ENCODE measurements at regions not wholly inside any gene's neighbourhood (a gene's known extent, or its start where the extent isn't known, plus 50 kb on each side); places are given as distances from the start of the nearest gene placed in this dataset.

GRCh38 chr3:23720059-23720458 is 85.7 kb upstream of the UBE2E1 start:
- Histone ChIP-seq H4K20me1 (ENCODE audit: insufficient read depth, low read length) (no peaks in the 10 kb centered on the region), H3K4me3 (ENCODE audit: low read depth in 1 of 2, low read length in 2 of 2) (no peak overlapping the region), H3K79me2 (ENCODE audit: insufficient read depth, low read length) (no peaks in the 10 kb centered on the region), H3K9ac (ENCODE audit: low read depth, low read length) (no peak overlapping the region), H3K4me2 (ENCODE audit: insufficient read depth, low read length) (no peak overlapping the region), H2AFZ (ENCODE audit: low read depth, low read length) (no peak overlapping the region), H3K27me3 (ENCODE audit: insufficient read depth, low read length, poor library complexity) (no peaks in the 10 kb centered on the region), H3K4me1 (ENCODE audit: insufficient read depth, low read length) (no peaks in the 10 kb centered on the region), H3K9me3 (ENCODE audit: insufficient read depth, low read length, severe bottlenecking) (no peaks in the 10 kb centered on the region), H3K36me3 (ENCODE audit: insufficient read depth, low read length) (no peaks in the 10 kb centered on the region), H3K27ac (ENCODE audit: low read length) (no peak overlapping the region)
- TF ChIP-seq, protein P1, sequence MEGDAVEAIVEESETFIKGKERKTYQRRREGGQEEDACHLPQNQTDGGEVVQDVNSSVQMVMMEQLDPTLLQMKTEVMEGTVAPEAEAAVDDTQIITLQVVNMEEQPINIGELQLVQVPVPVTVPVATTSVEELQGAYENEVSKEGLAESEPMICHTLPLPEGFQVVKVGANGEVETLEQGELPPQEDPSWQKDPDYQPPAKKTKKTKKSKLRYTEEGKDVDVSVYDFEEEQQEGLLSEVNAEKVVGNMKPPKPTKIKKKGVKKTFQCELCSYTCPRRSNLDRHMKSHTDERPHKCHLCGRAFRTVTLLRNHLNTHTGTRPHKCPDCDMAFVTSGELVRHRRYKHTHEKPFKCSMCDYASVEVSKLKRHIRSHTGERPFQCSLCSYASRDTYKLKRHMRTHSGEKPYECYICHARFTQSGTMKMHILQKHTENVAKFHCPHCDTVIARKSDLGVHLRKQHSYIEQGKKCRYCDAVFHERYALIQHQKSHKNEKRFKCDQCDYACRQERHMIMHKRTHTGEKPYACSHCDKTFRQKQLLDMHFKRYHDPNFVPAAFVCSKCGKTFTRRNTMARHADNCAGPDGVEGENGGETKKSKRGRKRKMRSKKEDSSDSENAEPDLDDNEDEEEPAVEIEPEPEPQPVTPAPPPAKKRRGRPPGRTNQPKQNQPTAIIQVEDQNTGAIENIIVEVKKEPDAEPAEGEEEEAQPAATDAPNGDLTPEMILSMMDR (IDR thresholded peaks at IDR 0.05; ENCODE audit: borderline replicate concordance, extremely low read depth, low read length, poor library complexity, severe bottlenecking): no peak
- TF ChIP-seq EZH2 (IDR thresholded peaks at IDR 0.05; ENCODE audit: borderline replicate concordance, low read depth, low read length, severe bottlenecking): no peak
- DNase-seq (no peak), ATAC-seq (ENCODE audit: insufficient read depth, low read depth) (no peak)

DNA sequence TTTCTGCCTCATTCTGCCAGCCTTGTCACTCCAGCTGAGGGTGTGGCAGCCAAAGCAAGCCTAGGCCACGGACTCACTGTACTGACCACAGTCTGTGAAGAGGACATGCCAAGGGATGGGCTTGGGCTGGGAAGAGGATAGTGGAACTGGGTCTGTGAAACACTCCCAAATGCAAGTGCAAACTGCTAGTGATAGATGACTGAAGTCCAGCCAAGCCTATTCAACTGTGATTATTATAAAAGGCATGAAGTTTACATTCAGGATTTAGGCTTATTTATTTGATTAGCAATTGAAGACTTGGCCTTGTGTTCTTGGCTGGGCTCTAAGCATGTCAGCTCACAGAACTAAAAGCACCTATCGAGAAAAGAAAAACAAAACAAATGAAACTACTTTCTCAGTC is 84.9 kb upstream of the UBE2E1 start:
- H4K20me1 ChIP-seq (ENCODE audit: insufficient read depth, low read length): no peaks in the 10 kb centered on the region
- no peak overlapping the region for H3K4me3 ChIP-seq (ENCODE audit: low read depth in 1 of 2, low read length in 2 of 2)
- TF ChIP-seq, protein P1 (IDR thresholded peaks at IDR 0.05; ENCODE audit: borderline replicate concordance, extremely low read depth, low read length, poor library complexity, severe bottlenecking): no peak
- TF ChIP-seq EZH2 (IDR thresholded peaks at IDR 0.05; ENCODE audit: borderline replicate concordance, low read depth, low read length, severe bottlenecking): no peak
- H3K79me2 ChIP-seq (ENCODE audit: insufficient read depth, low read length): no peaks in the 10 kb centered on the region
- no peak for DNase-seq
- H3K9me3 ChIP-seq (ENCODE audit: insufficient read depth, low read length, severe bottlenecking): no peaks in the 10 kb centered on the region
- no peaks in the 10 kb centered on the region for H3K36me3 ChIP-seq (ENCODE audit: insufficient read depth, low read length)
- no peaks in the 10 kb centered on the region for H3K4me1 ChIP-seq (ENCODE audit: insufficient read depth, low read length)
- H3K27me3 ChIP-seq (ENCODE audit: insufficient read depth, low read length, poor library complexity): no peaks in the 10 kb centered on the region
- no peak overlapping the region for H2AFZ ChIP-seq (ENCODE audit: low read depth, low read length)
- H3K4me2 ChIP-seq (ENCODE audit: insufficient read depth, low read length): no peak overlapping the region
- no peak overlapping the region for H3K9ac ChIP-seq (ENCODE audit: low read depth, low read length)
- no peak overlapping the region for H3K27ac ChIP-seq (ENCODE audit: low read length)
- ATAC-seq (ENCODE audit: insufficient read depth, low read depth): no peak

DNA sequence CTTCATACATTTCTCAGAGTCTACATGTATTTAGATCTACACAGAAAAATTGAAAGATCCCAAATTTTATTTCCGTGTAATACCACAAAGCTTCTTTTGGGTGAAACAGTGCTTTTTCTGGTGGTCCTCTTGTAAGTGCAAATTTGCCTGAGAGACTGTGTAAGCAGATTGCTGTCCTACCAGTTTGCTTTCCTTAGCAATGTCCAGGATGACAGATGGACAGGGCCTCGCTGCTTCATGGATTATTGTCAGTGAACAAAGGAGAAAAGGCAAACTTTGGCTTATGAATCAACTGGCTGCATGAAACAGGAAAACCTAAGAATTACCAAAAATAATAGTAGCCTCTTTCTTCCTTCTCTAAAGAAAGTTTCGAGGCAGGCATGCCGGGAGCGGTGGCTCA is 82.6 kb upstream of the UBE2E1 start:
- H3K4me2 ChIP-seq (ENCODE audit: insufficient read depth, low read length): no peak overlapping the region
- H3K27ac ChIP-seq (ENCODE audit: low read length): no peak overlapping the region
- ATAC-seq (ENCODE audit: insufficient read depth, low read depth): no peak

More for the DNA sequence above, 82.6 kb upstream of the UBE2E1 start:
- no peak for TF ChIP-seq EZH2 (IDR thresholded peaks at IDR 0.05; ENCODE audit: borderline replicate concordance, low read depth, low read length, severe bottlenecking)
- TF ChIP-seq, protein P1 (IDR thresholded peaks at IDR 0.05; ENCODE audit: borderline replicate concordance, extremely low read depth, low read length, poor library complexity, severe bottlenecking): no peak
- Histone ChIP-seq H3K9me3 (ENCODE audit: insufficient read depth, low read length, severe bottlenecking) (no peaks in the 10 kb centered on the region), H3K27me3 (ENCODE audit: insufficient read depth, low read length, poor library complexity) (no peaks in the 10 kb centered on the region), H3K36me3 (ENCODE audit: insufficient read depth, low read length) (no peaks in the 10 kb centered on the region), H3K9ac (ENCODE audit: low read depth, low read length) (no peak overlapping the region), H3K4me3 (ENCODE audit: low read depth in 1 of 2, low read length in 2 of 2) (no peak overlapping the region), H2AFZ (ENCODE audit: low read depth, low read length) (no peak overlapping the region), H4K20me1 (ENCODE audit: insufficient read depth, low read length) (no peaks in the 10 kb centered on the region), H3K4me1 (ENCODE audit: insufficient read depth, low read length) (peaks cover 5% of the 10 kb centered on the region; the same call in 1 of the 2 replicates), H3K79me2 (ENCODE audit: insufficient read depth, low read length) (no peaks in the 10 kb centered on the region)
- DNase-seq: no peak
